ENCODE measurements at regions not wholly inside any gene's neighbourhood (a gene's known extent, or its start where the extent isn't known, plus 50 kb on each side); places are given as distances from the start of the nearest gene placed in this dataset.

DNA sequence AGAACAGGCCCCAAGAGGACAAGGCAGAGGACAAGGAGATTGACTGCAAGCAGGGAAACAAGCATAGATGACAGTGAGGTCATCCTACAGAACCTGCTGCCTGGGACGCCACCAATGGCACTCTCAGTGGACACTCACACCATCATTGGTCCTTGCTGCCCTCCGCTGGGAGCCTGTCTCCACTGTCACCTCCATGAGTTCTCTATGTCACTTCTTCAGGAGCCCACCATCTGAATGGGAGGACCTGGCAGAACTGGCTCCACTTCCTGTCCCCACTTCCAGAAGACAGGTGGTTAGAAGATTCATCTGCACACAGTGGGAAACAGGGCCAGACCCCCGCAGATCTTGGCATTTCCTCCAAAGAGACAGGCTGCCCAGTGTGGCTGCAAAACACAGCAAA is 188.9 kb downstream of the HSD17B3 start:
- intact Hi-C loops (cut with micrococcal nuclease; ENCODE audit: unreplicated experiment), result loop anchor here (10.0 kb wide), 1 partner anchor 388 kb away; no protein-coding TSS in a partner anchor
- Mint-ChIP-seq H3K9me3 (ENCODE audit: unreplicated experiment) (no peaks in the 10 kb centered on the region), H3K36me3 (ENCODE audit: insufficient read depth, unreplicated experiment) (no peaks in the 10 kb centered on the region), H3K27me3 (ENCODE audit: insufficient read depth, unreplicated experiment) (no peaks in the 10 kb centered on the region), H3K4me3 (ENCODE audit: unreplicated experiment) (no peak overlapping the region), H3K4me1 (ENCODE audit: low read depth, unreplicated experiment) (peaks cover 10% of the 10 kb centered on the region), H3K27ac (ENCODE audit: unreplicated experiment) (no peak overlapping the region)
- ChIA-PET CTCF (no interaction called here), POLR2A (no interaction called here)
- TF ChIP-seq, protein P1, sequence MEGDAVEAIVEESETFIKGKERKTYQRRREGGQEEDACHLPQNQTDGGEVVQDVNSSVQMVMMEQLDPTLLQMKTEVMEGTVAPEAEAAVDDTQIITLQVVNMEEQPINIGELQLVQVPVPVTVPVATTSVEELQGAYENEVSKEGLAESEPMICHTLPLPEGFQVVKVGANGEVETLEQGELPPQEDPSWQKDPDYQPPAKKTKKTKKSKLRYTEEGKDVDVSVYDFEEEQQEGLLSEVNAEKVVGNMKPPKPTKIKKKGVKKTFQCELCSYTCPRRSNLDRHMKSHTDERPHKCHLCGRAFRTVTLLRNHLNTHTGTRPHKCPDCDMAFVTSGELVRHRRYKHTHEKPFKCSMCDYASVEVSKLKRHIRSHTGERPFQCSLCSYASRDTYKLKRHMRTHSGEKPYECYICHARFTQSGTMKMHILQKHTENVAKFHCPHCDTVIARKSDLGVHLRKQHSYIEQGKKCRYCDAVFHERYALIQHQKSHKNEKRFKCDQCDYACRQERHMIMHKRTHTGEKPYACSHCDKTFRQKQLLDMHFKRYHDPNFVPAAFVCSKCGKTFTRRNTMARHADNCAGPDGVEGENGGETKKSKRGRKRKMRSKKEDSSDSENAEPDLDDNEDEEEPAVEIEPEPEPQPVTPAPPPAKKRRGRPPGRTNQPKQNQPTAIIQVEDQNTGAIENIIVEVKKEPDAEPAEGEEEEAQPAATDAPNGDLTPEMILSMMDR (IDR thresholded peaks at IDR 0.05; ENCODE audit: insufficient read depth in 1 of 2, low read depth in 1 of 2, low read length in 1 of 2, severe bottlenecking in 1 of 2, unreplicated experiment in 1 of 2), result peak in 1 of 2 experiments; percentile 12
- no TSS peak for BruUV-seq (replicated peaks)
- Histone ChIP-seq H3K4me1 (peaks cover 12% of the 10 kb centered on the region; the same call in 1 of the 2 replicates), H3K36me3 (ENCODE audit: control insufficient read depth, insufficient read depth, low read length) (no peaks in the 10 kb centered on the region), H3K9me3 (no peaks in the 10 kb centered on the region), H3K27me3 (replicated peaks; ENCODE audit: control insufficient read depth, insufficient read depth, low read length) (no peaks in the 10 kb centered on the region), H3K4me3 (ENCODE audit: low read depth, low read length) (no peak overlapping the region)
- peak; percentile 47 to 70 for DNase-seq

DNA sequence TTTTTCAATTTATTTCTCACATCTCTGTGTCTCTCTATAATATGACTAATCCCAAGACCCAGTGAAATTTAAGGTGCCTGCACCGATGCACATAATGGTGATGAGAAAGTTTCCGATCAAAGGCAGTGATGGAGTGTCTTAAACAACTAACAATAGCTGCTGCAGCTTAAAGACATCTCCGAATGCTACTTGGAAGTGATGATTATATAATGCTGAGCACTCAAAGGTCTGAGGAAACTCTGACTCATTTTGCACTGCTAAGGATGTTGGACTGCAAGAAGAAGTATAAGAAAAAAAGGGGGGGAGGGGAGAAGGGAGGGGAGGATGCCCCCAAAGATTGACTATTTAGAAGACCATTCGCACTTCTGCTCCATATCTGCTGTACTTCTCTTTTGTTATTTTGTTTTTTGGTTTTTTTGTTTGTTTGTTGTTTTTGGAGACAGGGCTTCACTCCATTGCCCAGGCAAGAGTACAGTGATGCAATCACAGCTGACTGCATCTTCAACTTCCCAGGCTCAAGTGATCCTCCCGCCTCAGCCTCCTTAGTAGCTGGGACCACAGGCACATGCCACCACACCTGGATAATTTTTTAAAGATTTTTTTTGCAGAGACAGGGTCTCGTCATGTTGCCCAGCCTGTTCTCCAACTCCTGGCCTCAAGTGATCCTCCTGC is 192.2 kb downstream of the HSD17B3 start:
- BruUV-seq (replicated peaks), result no TSS peak
- Mint-ChIP-seq H3K9me3 (ENCODE audit: unreplicated experiment) (peaks cover 10% of the 10 kb centered on the region), H3K4me3 (ENCODE audit: unreplicated experiment) (no peak overlapping the region), H3K36me3 (ENCODE audit: insufficient read depth, unreplicated experiment) (no peaks in the 10 kb centered on the region), H3K27me3 (ENCODE audit: insufficient read depth, unreplicated experiment) (no peaks in the 10 kb centered on the region), H3K27ac (ENCODE audit: unreplicated experiment) (no peak overlapping the region), H3K4me1 (ENCODE audit: low read depth, unreplicated experiment) (no peaks in the 10 kb centered on the region)
- Histone ChIP-seq H3K27me3 (replicated peaks; ENCODE audit: control insufficient read depth, insufficient read depth, low read length) (no peaks in the 10 kb centered on the region), H3K9me3 (no peaks in the 10 kb centered on the region), H3K4me3 (ENCODE audit: low read depth, low read length) (no peak overlapping the region), H3K4me1 (no peaks in the 10 kb centered on the region), H3K36me3 (ENCODE audit: control insufficient read depth, insufficient read depth, low read length) (no peaks in the 10 kb centered on the region)
- intact Hi-C loops (cut with micrococcal nuclease; ENCODE audit: unreplicated experiment), result loop anchor here (10.0 kb wide), 1 partner anchor 385 kb away; no protein-coding TSS in a partner anchor
- no peak for DNase-seq
- TF ChIP-seq, protein P1 (IDR thresholded peaks at IDR 0.05; ENCODE audit: insufficient read depth in 1 of 2, low read depth in 1 of 2, low read length in 1 of 2, severe bottlenecking in 1 of 2, unreplicated experiment in 1 of 2), result no peak
- ChIA-PET CTCF (no interaction called here), POLR2A (no interaction called here)

DNA sequence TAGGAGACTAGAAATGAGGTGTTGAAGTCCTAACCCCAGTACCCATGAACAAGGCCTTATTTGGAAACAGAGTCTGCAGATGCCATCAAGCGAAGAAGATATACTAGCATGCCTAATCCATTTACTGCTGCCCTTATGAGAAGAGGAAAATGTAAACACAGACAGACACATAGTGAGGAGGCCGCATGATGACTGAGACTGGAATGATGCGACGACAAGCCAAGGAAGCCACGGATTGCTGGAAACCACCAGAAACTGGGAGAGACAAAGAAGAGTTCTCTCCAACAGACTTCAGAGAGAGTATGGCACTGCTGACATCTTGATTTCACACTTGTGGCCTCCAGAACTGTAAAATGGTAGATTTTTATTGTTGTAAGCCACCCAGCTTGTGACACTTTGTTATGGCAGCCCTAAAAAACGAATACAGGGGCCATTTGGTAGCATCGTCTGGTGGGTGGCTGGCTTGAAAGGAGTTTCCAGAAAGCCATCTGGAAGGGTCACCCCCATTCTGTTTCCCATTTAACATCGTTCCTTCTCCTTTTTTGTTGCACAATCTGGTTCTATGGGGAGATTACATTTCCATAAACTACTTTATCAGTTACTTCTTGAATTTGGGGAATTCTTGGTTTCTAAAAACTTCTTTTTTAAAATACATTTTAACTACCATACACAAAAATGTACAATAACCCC is 193.1 kb downstream of the HSD17B3 start:
- no peak for DNase-seq
- Mint-ChIP-seq H3K27me3 (ENCODE audit: insufficient read depth, unreplicated experiment) (no peaks in the 10 kb centered on the region), H3K4me1 (ENCODE audit: low read depth, unreplicated experiment) (no peaks in the 10 kb centered on the region), H3K4me3 (ENCODE audit: unreplicated experiment) (no peak overlapping the region), H3K36me3 (ENCODE audit: insufficient read depth, unreplicated experiment) (no peaks in the 10 kb centered on the region), H3K27ac (ENCODE audit: unreplicated experiment) (no peak overlapping the region), H3K9me3 (ENCODE audit: unreplicated experiment) (peaks cover 19% of the 10 kb centered on the region)
- no TSS peak for BruUV-seq (replicated peaks)
- Histone ChIP-seq H3K4me3 (ENCODE audit: low read depth, low read length) (no peak overlapping the region), H3K36me3 (ENCODE audit: control insufficient read depth, insufficient read depth, low read length) (no peaks in the 10 kb centered on the region), H3K9me3 (no peaks in the 10 kb centered on the region), H3K4me1 (no peaks in the 10 kb centered on the region), H3K27me3 (replicated peaks; ENCODE audit: control insufficient read depth, insufficient read depth, low read length) (no peaks in the 10 kb centered on the region)
- ChIA-PET POLR2A (no interaction called here), CTCF (no interaction called here)
- intact Hi-C loops (cut with micrococcal nuclease; ENCODE audit: unreplicated experiment), result no loop called here
- TF ChIP-seq, protein P1 (IDR thresholded peaks at IDR 0.05; ENCODE audit: insufficient read depth in 1 of 2, low read depth in 1 of 2, low read length in 1 of 2, severe bottlenecking in 1 of 2, unreplicated experiment in 1 of 2), result no peak

Measured in Caco-2 (cell line).